ENCODE measurements at regions not wholly inside any gene's neighbourhood (a gene's known extent, or its start where the extent isn't known, plus 50 kb on each side); places are given as distances from the start of the nearest gene placed in this dataset.

DNA sequence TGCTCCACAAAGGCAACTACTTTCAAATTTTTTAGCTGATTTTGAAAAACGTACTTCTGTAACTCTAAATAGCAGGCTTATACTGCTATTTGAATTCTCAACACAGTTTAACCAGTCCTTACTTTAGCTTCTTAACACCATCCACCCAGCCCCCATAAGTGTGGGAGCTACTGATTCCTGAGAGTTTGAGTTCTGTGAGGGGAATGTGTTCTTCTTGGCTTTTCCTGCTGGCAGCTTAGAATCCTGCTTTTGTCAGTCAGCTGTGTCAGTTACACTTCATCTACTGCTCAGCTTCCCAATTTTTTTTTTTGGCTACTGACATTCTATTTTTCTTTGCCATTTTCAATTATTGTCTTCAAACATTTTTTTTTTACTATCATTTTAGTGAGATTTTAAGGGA lies 440.4 kb downstream of the INSC start:
- 58 to 66% methylated on average over 1 of the region's 1 CpG for WGBS, 2 donors
- no peak overlapping the region for H3K4me3 ChIP-seq
- ATAC-seq (no peak), DNase-seq (no peak)
- TF ChIP-seq, protein P1, sequence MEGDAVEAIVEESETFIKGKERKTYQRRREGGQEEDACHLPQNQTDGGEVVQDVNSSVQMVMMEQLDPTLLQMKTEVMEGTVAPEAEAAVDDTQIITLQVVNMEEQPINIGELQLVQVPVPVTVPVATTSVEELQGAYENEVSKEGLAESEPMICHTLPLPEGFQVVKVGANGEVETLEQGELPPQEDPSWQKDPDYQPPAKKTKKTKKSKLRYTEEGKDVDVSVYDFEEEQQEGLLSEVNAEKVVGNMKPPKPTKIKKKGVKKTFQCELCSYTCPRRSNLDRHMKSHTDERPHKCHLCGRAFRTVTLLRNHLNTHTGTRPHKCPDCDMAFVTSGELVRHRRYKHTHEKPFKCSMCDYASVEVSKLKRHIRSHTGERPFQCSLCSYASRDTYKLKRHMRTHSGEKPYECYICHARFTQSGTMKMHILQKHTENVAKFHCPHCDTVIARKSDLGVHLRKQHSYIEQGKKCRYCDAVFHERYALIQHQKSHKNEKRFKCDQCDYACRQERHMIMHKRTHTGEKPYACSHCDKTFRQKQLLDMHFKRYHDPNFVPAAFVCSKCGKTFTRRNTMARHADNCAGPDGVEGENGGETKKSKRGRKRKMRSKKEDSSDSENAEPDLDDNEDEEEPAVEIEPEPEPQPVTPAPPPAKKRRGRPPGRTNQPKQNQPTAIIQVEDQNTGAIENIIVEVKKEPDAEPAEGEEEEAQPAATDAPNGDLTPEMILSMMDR (IDR thresholded peaks at IDR 0.05) = no peak
- peaks cover 0 to under 1% (median 0%) of the 10 kb centered on the region in 7 donors for H3K27me3 ChIP-seq
- intact Hi-C loops (cut with DNase I) = no loop called here
- no peak overlapping the region for H3K27ac ChIP-seq
- no peaks in the 10 kb centered on the region for H3K9me3 ChIP-seq
- peaks cover 0 to 20% (median 0%) of the 10 kb centered on the region in 9 donors for H3K4me1 ChIP-seq
- no peaks in the 10 kb centered on the region for H3K36me3 ChIP-seq

DNA sequence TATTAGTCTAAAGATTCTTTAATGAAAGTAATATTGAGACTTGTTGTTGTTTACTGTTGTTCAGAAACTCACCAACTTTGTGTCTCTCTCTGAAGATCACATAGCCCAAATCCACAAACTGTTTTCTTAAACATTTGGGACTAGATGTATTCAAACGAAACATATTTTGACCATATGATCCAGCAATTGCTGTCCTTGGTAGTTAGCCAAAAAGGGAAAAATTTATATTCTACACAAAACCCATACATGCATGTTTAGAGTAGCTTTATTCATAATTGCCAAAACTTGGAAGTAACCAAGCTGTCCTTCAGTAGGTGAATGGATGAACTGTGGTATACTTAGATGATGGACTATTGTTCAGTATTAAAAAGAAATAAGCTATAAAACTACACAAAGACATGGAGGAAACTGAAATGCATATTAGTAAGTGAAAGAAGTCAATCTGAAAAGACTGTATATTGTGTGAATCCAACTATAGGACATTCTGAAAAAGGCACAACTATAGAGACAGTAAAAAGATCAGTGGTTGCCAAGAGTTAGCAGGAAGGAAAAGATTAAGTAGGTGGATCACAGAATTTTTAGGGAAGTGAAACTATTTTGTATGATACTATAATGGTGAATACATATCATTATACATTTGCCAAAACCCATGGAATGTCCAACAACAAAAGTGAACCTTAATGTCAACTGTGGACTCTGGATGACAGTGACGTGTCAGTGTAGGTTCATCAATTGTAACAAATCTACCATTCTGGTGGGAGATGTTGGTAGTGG lies 442.9 kb downstream of the INSC start:
- intact Hi-C loops (cut with DNase I) = no loop called here
- DNase-seq (no peak), ATAC-seq (no peak)
- Histone ChIP-seq H3K36me3 (no peaks in the 10 kb centered on the region), H3K27me3 (peaks cover 0 to 5% (median 0%) of the 10 kb centered on the region in 7 donors), H3K27ac (no peak overlapping the region), H3K4me1 (peaks cover 0 to 11% (median 0%) of the 10 kb centered on the region in 9 donors), H3K9me3 (no peaks in the 10 kb centered on the region), H3K4me3 (no peak overlapping the region)
- 79 to 80% methylated on average over 2 of the region's 2 CpGs for WGBS, 2 donors
- TF ChIP-seq, protein P1 (IDR thresholded peaks at IDR 0.05) = no peak

DNA sequence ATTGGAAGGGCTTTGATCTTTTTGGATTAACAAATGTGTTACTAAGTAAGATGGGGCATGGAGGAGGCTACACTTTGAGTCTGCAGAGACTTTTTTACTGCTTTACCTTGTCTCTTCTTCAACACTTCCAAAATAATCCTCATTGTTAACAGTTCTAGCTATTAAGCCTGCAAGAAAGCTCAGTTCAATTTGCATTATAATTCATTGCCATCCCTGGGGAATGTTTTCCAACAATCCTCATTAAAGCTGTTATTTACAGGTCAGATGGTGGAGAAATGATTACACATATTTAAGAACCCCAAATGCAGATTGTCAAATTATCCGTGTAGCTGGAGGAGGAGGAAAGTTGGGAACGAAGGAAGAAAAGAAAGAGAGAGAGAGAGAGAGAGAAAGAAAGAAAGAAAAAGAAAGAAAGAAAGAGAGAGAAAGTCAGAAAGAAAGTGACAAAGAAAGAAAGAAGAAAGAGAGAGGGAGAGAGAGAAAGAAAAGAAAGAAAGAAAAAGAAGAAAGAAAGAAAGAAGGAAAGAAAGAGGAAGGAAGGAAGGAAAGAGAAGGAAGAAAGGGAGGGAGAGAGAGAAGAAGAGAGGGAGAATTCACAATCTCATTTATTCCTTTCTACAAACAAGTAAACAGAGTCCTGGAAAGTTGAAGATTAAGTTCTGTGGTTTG lies 443.9 kb downstream of the INSC start:
- WGBS, 2 donors = 48 to 67% methylated on average over 2 of the region's 2 CpGs
- no peaks in the 10 kb centered on the region for H3K9me3 ChIP-seq
- ATAC-seq = no peak
- H3K36me3 ChIP-seq = no peaks in the 10 kb centered on the region
- no peak overlapping the region for H3K4me3 ChIP-seq
- TF ChIP-seq, protein P1 (IDR thresholded peaks at IDR 0.05) = no peak
- DNase-seq = no peak
- no peak overlapping the region for H3K27ac ChIP-seq
- intact Hi-C loops (cut with DNase I) = no loop called here
- H3K4me1 ChIP-seq = peaks cover 0 to 7% (median 0%) of the 10 kb centered on the region in 9 donors
- peaks cover 0 to 5% (median 0%) of the 10 kb centered on the region in 7 donors for H3K27me3 ChIP-seq

DNA sequence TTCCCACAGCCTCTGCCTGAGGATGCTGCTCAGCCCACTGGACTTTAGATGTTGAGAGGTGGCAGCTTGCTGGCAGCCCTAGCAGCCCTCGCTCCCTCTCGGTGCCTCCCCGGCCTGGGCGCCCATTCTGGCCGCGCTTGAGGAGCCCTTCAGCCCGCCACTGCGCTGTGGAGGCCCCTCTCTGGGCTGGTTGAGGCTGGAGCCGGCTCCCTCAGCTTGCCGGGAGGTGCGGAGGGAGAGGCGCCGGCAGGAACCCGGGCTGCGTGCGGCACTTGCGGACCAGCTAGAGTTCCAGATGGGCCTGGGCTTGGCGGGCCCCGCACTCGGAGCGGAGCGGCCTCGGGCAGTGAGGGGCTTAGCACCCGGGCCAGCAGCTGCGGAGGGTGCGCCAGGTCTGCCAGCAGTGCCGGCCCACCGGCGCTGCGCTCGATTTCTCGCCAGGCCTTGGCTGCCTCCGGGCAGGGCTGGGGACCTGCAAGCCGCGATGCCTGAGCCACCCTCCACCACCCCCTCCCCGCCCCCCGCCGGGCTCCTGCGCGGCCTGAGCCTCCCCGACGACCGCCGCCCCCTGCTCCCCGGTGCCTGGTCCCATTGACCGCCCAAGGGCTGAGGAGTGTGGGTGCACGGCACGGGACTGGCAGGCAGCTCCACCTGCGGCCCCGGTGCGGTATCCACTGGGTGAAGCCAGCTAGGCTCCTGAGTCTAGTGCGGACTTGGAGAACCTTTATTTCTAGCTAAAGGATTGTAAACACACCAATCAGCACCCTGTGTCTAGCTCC lies 446.2 kb downstream of the INSC start:
- DNase-seq (no peak), ATAC-seq (no peak)
- Histone ChIP-seq H3K4me1 (peaks cover 0 to 11% (median 0%) of the 10 kb centered on the region in 9 donors), H3K27ac (no peak overlapping the region), H3K36me3 (no peaks in the 10 kb centered on the region), H3K27me3 (peaks cover 0 to 5% (median 0%) of the 10 kb centered on the region in 7 donors), H3K9me3 (no peaks in the 10 kb centered on the region), H3K4me3 (no peak overlapping the region)
- intact Hi-C loops (cut with DNase I) = no loop called here
- TF ChIP-seq, protein P1 (IDR thresholded peaks at IDR 0.05) = no peak
- WGBS, 2 donors = 96 to 98% methylated on average over 52 of the region's 52 CpGs

All from heart right ventricle (tissue), 16 donors.